ENCODE measurements at regions not wholly inside any gene's neighbourhood (a gene's known extent, or its start where the extent isn't known, plus 50 kb on each side); places are given as distances from the start of the nearest gene placed in this dataset.
"Not testable (repeated sequence)": the region's sequence is repeated elsewhere in the genome, so short reads cannot be mapped to it uniquely, and the experiment has no call there.

DNA sequence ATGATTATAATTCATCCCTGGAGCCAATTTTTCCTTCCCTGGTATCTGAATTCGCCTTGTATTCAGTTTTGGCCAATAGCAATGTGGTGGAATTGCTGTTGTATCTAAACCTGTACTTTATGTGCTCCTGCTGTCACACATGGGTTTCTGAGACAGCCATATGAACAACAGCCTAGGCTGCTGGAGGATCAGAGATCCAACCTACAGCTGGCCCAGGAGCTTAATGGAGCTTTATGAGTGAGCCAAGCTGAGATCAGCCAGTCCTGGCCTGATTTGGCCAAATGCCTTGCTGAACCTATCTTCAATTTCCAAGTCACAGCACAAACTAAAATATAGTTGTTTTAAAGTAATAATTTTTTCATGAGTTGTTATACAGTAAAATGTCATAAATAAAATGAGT lies 1071.5 kb downstream of the PCDH7 start:
- no peak overlapping the region for H3K4me3 Mint-ChIP-seq
- H3K9me3 Mint-ChIP-seq = peaks cover 23% of the 10 kb centered on the region
- no peaks in the 10 kb centered on the region for H3K4me1 Mint-ChIP-seq (ENCODE audit: low read depth)
- TF ChIP-seq, protein P1, sequence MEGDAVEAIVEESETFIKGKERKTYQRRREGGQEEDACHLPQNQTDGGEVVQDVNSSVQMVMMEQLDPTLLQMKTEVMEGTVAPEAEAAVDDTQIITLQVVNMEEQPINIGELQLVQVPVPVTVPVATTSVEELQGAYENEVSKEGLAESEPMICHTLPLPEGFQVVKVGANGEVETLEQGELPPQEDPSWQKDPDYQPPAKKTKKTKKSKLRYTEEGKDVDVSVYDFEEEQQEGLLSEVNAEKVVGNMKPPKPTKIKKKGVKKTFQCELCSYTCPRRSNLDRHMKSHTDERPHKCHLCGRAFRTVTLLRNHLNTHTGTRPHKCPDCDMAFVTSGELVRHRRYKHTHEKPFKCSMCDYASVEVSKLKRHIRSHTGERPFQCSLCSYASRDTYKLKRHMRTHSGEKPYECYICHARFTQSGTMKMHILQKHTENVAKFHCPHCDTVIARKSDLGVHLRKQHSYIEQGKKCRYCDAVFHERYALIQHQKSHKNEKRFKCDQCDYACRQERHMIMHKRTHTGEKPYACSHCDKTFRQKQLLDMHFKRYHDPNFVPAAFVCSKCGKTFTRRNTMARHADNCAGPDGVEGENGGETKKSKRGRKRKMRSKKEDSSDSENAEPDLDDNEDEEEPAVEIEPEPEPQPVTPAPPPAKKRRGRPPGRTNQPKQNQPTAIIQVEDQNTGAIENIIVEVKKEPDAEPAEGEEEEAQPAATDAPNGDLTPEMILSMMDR (IDR thresholded peaks at IDR 0.05) = no peak
- no peak overlapping the region for H3K27ac Mint-ChIP-seq
- no peaks in the 10 kb centered on the region for H3K27me3 Mint-ChIP-seq (ENCODE audit: insufficient read depth)
- no peaks in the 10 kb centered on the region for H3K36me3 Mint-ChIP-seq (ENCODE audit: low read depth)
- DNase-seq = no peak

DNA sequence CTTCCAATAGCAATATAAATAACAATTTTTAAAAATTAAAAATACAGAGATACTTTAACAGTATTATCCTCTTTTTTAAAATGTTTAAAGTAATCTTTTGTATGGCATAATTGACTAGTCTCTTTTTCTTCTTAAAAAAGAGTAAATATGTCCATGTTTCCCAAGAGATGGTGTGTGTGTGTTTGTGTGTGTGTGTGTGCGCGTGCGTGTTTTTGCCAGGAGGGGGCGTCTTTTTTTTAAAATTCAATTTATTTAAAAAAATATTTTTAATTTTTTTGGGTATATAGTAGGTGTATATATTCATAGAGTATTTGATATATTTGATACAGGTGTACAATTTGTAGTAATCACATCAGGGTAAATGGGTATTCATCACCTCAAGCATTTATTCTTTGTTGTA lies 1073.7 kb downstream of the PCDH7 start:
- DNase-seq = no peak
- Mint-ChIP-seq H3K27me3 (ENCODE audit: insufficient read depth) (no peaks in the 10 kb centered on the region), H3K36me3 (ENCODE audit: low read depth) (no peaks in the 10 kb centered on the region), H3K4me1 (ENCODE audit: low read depth) (no peaks in the 10 kb centered on the region), H3K4me3 (no peak overlapping the region), H3K27ac (no peak overlapping the region), H3K9me3 (peaks cover 18% of the 10 kb centered on the region)
- TF ChIP-seq, protein P1 (IDR thresholded peaks at IDR 0.05) = peak; percentile 40

DNA sequence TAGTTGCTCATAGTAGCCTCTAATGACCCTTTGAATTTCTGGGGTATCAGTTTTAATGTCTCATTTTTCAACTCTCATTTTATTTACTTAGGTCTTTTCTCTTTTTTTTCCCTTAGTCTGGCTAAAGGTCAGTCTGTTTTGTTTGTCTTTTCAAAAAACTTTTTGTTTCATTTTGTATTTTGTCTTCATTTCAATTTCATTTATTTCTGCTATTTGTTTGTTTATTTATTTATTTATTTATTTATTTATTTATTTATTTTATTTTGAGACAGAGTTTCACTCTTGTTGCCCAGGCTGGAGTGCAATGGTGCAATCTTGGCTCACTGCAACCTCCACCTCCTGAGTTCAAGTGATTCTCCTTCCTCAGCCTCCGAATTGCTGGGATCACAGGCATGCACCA lies 1076.9 kb downstream of the PCDH7 start:
- not testable (repeated sequence) for H3K4me3 Mint-ChIP-seq; H3K27me3 Mint-ChIP-seq (ENCODE audit: insufficient read depth); H3K27ac Mint-ChIP-seq; H3K36me3 Mint-ChIP-seq (ENCODE audit: low read depth); DNase-seq; H3K4me1 Mint-ChIP-seq (ENCODE audit: low read depth)
- H3K9me3 Mint-ChIP-seq = peaks cover 41% of the 10 kb centered on the region

DNA sequence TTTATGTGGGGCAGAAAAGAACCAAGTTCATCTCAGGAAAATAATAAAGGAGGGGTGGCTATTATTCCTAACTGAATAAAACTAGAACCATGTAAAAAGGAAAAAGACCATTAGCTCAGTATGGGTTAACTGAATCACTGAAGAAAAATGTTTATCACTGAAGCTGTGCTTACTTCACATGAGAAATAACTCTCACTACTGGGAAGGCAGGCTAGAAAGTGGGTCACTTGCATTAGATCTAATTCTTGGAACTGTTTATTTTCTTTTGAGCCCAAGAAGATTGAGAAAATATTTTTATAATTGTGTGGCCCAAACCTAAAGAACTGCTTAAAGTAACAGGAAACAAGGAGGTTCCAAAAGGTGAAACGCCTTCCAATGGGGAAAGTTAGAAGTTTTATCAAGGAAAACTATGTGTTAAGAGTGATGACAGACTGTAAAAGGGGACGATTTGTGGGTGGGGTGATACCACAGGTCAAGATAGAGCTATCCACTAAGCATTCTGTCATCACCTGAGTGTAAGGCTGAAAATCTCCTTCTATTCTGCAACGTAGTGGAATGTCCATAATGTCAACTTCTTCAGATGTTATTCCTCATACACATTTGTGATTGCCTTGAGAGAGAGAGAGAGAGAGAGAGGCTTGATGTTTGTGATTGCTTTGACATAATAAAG lies 1083.5 kb downstream of the PCDH7 start:
- Mint-ChIP-seq H3K9me3 (peaks cover 49% of the 10 kb centered on the region), H3K4me1 (ENCODE audit: low read depth) (no peaks in the 10 kb centered on the region)

DNA sequence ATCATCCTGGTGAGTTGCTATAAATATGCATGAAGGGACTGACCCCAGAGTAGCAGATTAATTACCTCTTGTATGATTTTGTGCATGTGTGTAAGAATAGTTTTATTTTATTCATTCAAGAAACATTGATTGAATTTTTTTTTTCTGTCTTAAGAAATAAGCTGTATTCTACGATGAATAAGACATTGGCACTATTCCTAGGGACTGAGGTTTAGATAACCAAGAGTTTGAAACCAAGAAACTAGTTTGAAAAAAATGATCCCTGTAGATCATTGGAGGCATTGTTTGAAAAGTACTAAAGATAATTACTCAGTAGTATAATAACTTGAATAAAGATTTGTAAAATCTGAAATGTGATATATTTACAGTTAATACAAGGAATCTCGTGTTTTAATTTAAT lies 1086.9 kb downstream of the PCDH7 start:
- no peaks in the 10 kb centered on the region for H3K36me3 Mint-ChIP-seq (ENCODE audit: low read depth)
- no peak overlapping the region for H3K27ac Mint-ChIP-seq
- no peak overlapping the region for H3K4me3 Mint-ChIP-seq
- no peak for DNase-seq
- TF ChIP-seq, protein P1 (IDR thresholded peaks at IDR 0.05) = no peak
- peaks cover 28% of the 10 kb centered on the region for H3K9me3 Mint-ChIP-seq
- no peaks in the 10 kb centered on the region for H3K4me1 Mint-ChIP-seq (ENCODE audit: low read depth)
- H3K27me3 Mint-ChIP-seq (ENCODE audit: insufficient read depth) = no peaks in the 10 kb centered on the region

More for the DNA sequence above, 1083.5 kb downstream of the PCDH7 start:
- no peaks in the 10 kb centered on the region for H3K36me3 Mint-ChIP-seq (ENCODE audit: low read depth)
- H3K4me3 Mint-ChIP-seq = no peak overlapping the region
- H3K27me3 Mint-ChIP-seq (ENCODE audit: insufficient read depth) = no peaks in the 10 kb centered on the region
- TF ChIP-seq, protein P1 (IDR thresholded peaks at IDR 0.05) = no peak
- no peak for DNase-seq
- H3K27ac Mint-ChIP-seq = no peak overlapping the region

DNA sequence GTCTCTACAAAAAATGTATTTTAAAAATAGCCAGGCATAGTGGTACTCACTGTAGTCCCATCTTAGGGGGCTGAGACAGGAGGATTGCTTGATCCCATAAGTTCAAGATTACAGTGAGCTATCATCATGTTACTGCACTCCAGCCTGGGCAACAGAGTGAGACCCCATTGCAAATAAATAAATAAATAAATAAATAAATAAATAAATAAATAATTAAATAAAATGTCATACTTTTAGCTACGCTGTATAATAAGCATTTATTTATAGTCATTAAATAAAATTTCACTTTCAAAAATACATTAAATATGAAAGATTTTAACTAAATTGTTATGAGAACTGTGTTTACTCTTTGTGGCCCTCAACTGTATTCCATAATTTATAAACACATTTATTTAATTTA lies 1124.2 kb downstream of the PCDH7 start:
- Mint-ChIP-seq H3K9me3 (peaks cover 28% of the 10 kb centered on the region), H3K27me3 (ENCODE audit: insufficient read depth) (no peaks in the 10 kb centered on the region), H3K4me1 (ENCODE audit: low read depth) (no peaks in the 10 kb centered on the region), H3K4me3 (no peak overlapping the region), H3K27ac (no peak overlapping the region), H3K36me3 (ENCODE audit: low read depth) (no peaks in the 10 kb centered on the region)
- no peak for DNase-seq
- TF ChIP-seq, protein P1 (IDR thresholded peaks at IDR 0.05) = no peak

Measured in HFFc6 (cell line).